Suppressor macrophage (primary cell): ENCODE measurements at regions not wholly inside any gene's neighbourhood (a gene's known extent, or its start where the extent isn't known, plus 50 kb on each side); places are given as distances from the start of the nearest gene placed in this dataset.

Experiments
- DNase-seq, 4 experiments: peaks; one replicate each; pipeline ENCODE4 v3.0.0-alpha.2; 2020 to 2022

DNA sequence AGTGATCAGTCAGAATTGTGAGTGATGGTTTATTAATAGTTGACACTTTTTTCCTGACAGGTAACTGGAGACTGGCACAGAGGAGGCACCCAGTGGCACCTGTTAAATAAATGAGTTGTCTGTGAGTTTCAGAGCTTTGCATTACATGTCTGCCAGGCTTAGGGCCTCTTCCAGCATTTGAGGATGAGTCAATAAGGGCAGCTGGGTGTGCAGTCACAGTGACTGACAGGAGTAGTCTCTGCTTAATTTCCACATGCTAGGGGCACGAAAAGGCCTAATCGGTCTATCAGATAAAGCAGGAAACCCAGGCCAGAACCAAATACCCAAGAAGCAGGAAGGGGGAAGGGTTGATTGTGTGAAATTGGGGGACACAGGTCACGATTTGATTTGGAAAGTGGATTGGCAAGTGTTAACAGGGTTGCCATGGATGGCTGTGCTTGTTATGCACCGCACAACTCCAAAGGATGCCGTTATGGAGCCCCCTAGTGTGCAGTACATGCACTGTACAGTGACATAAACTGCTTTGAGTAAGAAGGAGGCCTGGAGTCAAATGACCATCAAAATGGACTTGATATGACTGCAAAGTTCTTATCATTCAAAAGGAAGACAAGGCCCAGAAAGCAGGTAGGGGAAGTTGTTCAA is 111.9 kb upstream of the GGTLC1 start:
- DNase-seq = peak; percentile 52 to 76 (median 68)

DNA sequence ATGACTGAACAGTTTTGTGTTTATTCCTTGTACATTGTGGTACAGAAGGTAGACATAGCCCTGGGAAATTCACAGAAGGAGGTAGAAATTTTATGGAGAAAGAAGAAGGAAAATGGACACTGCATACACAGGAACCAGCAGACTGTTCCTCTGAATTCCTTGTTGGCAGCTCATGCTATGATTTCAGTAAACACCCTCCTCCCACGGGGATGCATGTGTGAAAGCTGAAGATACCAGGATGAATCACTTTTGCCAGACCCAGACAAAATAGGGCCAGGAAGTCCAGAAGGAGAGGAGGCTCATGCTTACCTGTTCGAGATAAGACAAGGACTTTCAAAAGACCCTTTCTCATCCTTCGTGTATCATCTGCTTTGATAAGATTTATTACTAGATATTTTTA is 110.3 kb upstream of the GGTLC1 start:
- peak in 1 of 4 experiments; percentile 6 for DNase-seq

DNA sequence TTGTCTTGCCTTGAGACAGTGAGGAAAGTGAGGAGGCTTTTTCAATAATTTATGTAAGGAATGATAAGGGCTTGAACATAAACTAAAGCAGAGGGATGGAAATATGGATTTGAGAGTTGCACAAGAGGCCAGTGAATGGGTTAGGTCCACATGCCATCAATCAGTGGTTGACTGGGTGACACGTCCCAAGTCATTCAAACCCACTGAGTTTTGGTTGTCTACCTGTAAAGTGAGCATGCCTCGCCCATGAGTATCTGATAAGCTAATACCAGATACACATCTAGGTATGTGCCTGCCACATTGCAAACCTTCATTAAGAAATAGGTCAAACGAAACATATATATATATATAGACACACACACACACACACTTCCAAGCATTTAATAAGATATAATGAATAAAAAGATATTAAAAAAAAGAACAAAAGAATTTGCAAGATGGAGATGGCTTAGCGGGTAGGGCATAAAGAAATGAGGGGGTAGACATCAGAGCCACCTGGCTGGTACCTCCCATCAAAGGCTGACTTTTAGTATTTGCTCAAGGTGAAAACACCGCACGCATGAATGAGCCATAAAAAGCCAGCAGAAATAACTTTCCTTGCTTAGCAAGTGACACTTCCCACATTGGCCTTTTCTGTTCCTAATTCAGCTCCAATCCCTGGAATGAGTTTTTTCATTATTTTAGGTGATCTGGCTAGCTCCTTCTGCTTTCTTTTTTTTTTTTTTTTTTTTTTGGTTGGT is 109.1 kb upstream of the GGTLC1 start:
- DNase-seq = no peak

DNA sequence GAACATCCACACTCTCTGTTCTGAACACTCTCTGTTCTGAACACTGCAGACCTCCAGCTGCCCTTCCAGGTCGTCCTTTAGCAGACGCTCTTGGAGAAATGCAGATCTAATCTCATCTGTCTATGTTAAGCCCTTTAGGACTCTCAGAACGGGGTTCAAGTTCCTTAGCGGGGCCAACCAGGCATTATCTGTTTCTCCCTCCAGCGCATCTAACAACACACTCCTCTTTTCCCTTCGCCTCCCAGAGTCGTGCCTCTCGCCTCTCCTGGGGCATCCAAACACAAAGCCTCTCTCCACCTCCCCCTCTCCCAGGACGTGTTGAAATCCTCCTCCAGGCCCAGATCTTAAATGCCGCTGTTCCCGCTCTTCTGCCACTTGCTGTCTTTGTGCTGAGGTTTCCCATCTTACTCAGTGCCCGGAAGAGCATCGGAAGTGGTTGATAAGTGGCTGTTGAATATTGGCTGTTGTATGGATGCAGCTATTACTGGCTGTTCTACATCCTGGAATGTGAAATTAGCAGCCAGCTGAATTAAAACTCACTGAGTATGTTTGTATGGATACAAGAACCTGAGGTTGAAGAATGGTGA is 108.4 kb upstream of the GGTLC1 start:
- no peak for DNase-seq

DNA sequence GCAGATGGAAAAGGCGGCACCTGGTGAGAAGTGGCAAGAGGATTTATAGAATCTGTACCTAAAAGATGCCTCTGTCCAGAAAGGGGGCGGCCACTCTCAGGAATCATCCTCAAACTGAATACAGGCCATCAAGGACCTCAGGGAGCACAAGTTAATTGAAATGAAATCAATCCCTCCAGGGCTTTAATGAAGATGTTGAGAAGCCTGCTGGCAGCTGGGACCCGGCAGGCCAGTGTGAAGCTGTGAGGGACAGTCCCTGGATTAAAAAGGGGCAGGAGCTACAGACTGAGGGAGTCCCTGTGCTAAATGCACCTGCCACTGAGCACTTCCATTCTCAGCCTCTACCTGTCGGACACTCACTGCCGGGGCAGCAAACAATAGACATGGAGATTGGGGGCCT is 107.7 kb upstream of the GGTLC1 start:
- DNase-seq = no peak

DNA sequence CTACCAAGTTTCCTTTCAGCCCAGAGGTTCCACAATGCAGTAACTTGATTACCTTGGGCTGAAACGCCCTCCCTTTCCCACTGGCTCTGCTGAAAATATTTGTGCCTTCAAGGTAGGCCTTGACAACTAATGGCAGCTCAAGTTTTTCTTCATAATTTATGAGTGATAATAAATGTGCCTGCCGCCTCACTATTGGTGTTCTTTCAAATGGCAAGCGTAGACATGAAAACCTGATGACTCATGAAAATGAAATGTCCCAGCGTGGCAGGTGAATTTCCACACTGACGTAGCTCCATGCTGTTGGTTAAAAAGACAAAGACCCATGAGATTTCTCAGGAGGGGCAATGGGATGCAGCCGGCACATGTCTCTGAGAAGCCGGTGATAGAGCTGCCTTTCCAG is 107.2 kb upstream of the GGTLC1 start:
- no peak for DNase-seq

DNA sequence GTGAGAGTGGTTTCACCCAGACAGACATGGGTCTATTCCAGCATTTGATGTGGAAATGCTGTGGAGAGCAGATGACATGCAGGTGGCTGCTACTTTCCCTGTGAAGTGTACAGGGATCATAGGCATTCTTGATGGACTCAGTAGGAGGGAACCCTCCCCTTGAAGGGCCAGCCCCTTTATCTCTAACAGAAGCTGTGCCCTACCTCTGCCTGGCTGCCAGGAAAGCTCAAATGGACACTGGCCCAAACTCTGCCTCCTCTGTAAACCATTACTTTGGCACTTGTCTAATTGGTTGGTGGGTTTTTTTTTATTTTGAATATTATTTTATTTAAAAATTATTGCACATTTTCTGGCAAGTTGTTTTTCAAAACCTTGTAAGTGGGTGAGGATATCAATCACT is 106.7 kb upstream of the GGTLC1 start:
- no peak for DNase-seq

DNA sequence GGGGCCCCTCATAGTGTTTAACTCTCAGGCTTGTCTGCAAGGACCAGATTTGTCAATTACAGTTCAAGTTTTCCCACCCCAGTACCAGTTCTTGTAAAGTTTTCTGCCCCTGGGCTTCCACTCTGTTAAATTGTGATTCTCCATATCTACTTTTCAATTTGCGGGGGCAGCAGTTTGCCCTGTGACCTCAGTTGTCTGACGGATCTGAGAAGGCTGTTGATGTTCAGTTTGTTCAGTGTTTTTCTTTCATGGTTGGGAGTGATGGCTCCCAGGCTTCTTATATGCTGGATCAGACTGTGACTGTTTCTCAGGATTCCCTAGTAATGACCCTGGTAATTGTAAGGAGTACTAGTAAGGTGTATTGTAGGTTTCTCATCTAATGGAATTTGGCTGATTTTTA is 101.0 kb upstream of the GGTLC1 start:
- no peak for DNase-seq

DNA sequence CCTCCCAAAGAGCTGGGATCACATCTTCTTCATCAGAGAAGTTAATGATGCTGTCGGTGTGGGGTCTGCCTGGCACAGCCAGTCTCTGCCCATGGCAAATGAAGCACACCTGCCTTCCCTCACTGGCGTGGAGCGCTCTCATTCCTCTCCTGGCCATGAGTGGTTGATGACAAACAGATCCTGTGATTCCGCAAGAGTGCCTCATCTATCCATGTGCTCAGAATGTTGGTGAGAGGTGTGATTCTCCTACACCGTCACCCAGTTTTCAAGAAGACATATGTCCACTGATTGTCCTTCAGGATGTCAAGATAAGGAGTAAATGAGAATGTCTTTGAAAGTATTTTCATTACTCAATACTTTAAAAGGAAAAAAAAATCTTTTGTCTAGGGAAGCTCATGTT is 97.5 kb upstream of the GGTLC1 start:
- DNase-seq = no peak

DNA sequence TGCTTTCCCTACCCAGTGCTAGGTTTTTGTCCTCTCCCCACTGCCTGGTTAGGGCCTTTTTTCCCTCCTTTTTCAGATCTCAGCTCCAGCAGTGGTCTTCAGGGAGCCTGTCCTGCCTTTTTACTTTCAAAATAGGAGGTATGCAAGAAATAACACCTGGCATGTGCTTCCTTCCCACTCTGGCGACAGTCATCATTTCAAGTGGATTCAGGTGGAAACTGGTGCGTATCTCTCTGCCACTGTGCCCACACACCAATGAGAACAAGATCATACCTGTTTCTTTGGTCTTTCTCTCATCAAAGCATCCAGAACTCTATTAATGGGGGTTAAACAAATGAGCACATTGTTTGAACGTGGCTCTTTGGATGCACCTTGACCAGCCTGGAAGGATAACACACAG is 95.7 kb upstream of the GGTLC1 start:
- DNase-seq = no peak

DNA sequence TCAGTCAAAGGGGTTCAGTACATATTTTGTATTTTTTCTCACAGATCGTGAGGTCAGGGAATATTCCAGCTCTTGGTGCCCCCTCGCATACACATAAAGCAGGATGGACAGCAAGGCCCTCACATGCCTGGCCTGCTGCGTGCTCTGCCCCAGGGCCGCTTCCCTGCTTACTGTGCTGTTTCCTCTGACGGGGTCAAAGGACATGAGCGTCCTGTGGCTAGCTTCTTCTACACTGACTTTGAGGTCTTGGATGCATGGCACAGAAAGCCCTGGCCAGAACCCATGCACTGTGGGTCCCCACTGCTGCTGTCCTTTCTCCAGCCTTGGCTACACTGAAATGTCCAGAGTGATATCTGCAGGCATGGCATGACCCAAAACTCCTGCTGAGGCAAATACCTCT is 92.5 kb upstream of the GGTLC1 start:
- no peak for DNase-seq

DNA sequence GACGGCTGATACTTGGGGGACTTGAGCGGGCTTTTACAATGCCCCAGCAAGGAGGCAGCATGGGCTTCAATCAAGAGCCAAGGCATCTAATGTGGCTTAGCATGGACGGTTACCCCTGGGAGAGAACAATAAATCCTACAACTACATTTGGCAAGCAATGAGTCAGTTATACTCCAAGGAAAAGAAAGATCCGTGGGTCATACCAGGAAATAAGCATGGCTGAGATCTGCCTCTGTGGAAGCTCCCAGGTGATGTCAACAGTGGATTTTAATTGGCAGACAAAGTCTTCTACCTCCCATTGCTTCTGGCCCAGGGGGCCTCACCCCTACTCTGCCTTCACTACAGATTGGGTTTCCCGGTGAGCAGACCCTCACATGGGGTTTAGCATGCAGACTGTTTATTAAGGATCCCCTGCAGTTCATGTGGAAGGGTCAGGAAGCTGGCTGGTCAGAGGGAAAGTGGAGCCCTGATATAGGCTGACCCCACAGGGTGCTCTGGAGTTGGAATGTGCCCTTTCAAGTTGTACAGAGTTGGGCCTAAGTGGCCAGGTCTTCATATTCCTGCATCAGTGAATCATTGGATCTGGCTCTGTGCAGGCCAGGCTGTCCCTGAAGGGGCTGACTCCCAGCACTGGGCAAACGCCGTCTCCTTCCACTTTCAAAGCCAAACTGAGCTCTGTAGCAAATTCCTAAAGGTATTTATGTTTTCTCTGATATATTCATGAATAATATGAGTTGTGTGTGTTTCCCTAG is 91.3 kb upstream of the GGTLC1 start:
- DNase-seq = no peak

DNA sequence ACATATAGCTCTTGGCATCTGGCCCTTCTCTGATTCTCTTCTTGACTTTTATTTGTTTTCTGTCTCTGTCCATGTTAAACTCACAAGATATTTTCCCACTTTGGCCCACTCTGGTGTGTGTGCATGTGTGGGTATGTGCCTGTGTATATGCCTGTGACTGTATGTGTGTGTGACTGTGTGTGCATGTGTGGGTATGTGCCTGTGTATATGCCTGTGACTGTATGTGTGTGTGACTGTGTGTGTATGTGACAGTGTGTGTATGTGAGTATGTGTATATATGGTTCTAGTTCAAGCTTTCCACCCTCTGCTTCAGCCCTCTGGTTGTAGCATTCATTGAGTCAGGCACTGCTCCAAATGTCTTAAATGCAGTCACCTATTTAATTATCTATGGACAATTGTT is 88.6 kb upstream of the GGTLC1 start:
- DNase-seq = no peak

DNA sequence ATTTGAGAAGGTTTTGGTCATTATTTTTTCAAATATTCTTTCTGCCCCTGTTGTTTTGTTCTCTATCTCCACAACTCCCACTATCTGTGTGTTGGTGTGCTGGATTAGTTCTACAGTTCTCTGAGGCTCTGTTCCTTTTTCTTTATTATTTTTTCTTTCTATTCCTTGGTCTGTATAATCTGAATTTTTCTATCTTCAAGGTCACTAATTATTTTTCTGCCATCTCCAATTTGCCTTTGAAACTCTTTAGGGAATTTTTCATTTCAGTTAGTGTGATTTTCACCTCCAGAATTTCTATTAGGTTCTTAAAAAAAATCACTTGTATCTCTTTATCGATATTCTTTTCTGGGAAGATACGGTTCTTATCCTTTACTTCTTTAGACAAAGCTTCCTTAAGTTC is 82.1 kb upstream of the GGTLC1 start:
- DNase-seq = no peak

DNA sequence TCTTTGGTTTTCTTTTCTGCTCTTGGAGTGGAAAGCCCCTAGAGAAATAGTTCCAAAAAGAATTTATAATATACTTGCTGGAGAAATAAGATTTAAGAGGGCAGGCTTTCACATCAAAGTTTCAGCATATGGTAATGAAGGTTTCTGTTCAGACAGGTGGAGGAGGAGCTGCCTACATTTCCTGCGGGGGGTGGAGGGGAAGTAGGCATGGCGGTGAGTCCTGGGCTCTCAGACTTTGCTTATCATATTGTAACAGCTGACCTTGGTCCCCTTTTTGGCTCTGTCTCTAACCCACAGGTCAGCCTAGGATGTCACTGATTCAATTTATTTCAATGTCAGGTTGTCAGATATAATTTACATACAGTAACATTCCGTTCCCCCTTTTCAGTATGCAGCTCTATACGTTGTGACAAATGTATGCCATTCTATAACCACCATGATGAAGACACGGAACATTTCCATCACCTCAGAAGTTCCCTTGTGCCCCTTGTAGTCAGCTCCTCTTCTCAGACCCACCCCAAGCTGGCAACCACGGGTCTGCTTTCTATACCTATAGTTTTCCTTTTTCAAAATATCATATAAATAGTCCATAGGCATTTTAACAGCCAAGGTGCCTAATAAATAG is 77.6 kb upstream of the GGTLC1 start:
- DNase-seq = peak in 1 of 4 experiments; percentile 12

DNA sequence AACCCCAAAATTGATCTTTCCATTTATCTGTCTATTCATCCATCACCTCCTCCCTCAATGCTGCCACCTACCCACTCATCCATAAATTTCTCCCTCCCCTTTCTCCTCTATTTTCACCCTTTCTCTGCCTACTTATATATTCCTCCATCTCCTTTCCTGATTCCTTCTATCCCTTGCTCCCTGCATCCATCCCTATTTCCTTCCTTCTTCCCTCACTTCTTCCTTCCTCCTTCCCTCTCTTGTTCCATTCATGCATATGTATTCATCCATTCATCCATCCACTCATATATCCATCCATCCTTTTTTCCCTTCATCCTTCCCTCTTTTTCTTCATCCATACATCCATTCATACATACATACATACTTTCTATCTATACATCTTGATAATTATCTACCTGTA is 76.3 kb upstream of the GGTLC1 start:
- DNase-seq = no peak

DNA sequence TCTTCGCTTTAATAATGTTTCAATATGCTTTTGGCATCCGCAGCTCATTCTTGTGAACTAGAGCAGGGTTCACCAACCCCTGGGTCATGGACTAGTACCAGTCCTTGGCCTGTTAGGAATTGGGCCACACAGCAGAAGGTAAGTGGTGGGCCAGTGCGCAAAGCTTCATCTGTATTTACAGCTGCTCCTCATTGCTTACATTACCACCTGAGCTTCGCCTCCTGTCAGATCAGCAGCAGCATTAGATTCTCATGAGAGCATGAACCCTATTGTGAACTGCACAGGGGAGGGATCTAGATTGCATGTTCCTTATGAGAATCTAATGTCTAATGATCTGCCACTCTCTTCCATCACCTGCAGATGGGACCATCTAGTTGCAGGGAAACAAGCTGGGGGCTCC is 75.5 kb upstream of the GGTLC1 start:
- DNase-seq = no peak

DNA sequence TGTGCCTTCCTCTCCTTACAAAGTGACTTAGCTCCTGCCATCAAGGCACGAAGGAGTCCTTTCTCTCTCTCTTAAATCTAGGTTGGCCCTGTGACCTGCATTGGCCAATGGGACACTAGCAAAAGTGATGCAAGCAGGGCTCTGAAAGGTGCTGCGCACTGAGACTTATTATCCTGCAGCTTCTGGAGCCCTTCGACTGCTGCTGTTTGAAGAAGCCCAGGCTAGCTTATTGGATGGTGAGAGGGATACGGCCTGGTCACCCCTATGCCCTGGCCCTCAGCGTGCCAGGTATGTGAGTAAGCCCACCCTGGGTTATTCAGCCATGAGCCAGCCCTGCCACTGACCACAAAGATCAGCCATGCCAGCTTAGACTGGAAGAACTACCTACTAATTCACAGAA is 74.5 kb upstream of the GGTLC1 start:
- DNase-seq = no peak

DNA sequence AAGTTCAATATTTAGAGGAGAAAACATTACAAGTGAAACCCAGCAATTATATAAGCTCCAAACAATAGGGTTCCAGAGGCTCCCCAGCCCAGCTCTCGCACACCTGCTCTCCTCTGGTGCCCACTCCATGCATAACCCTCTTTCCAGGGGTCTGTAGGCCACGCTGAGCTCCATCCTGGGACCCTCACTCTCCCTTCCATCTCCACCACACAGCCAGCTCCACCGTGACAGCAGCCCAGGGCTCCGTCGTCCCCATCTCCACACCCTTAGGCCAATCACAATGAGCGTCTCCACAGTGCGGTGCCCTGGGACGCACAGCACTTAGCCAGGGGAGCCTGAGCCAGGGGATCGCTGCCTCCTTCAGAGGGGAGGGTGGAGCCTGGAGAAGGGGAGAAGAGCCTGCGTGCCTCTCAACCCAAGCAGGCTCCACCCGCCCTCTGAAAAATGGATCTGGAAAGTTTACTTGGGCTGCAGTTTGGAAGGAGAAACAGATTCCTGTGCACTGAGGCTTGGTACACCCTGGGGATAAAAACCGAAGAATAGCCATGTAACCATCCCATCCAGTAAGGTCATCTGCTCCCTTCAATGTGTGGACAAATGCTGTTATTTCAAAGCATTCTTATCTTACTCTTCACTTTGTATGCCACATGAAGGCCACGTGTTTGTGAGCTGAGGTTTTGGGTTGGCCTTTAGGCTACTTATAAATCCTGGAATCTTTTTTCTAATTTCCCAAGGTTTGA is 72.4 kb upstream of the GGTLC1 start:
- no peak for DNase-seq

DNA sequence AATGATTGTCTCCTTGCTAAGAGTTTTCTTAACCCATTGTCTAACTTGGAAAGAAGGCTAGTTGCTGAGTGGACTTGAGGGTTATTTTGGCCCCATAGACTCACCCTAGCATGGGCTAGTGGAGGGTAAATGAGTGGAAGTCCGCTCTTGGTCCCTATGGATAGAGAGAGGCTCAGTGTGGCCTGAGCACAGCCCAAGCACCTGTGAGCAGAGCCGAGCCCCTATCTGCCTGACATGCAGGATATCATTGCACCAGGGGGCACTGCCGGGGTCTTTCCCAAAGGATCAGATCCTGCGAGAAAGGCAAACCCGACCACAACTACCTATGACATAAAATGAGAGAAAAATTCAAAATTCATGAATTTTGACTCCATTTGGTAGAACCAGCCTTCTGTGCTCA is 70.6 kb upstream of the GGTLC1 start:
- DNase-seq = no peak

DNA sequence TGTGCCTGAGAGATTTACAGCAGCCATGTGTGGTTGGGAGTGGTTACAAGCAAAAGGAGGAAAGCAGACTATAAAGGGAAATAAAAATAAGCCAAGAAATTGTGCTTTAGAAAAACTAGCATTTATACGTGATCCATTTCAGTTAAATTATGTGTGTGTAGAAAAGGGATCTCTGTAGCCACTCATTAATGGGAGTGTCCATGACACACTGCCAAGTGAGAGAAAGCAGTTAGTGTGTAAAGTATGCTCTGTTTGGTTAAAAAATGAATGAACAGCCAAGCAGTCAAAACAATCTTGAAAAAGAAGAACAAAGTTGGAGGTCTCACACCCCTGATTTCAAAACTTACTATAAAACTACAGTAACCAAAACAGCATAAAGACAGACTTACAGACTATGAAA is 67.9 kb upstream of the GGTLC1 start:
- DNase-seq = no peak

DNA sequence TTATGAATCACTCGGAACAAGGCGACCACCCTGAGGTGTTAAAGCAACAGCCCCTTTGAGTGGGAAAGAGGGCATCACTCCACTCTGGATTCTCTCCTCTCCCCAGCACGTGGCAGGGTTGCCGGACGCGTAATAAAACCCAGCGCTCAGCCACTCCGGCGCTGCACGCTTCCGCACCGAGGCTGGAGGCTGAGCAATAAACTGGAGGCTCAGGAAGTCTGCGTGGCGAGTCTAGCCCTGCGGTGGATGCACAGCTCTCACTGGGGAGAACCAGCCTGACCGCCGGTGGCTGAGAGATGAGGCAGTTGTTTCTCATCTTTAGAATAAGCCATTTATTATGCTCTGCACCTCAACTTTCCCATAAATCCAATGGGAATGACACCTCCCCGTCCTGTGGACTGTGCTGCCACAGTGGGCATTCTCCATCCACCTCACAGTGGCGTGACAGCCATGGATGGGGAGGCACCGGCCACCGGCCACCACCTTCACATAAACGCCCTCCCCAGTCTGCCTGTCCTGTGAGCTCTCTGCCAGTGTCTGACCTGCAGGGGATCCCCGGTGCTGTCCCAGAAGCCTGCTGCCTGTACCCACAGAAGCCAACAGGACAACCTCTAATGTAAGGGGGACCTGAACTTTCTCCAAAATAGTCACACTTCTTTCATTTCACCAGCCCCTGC is 64.2 kb upstream of the GGTLC1 start:
- no peak for DNase-seq
